Germinal center (tissue), 1 donor: ENCODE measurements at regions not wholly inside any gene's neighbourhood (a gene's known extent, or its start where the extent isn't known, plus 50 kb on each side); places are given as distances from the start of the nearest gene placed in this dataset.
"Not testable (repeated sequence)": the region's sequence is repeated elsewhere in the genome, so short reads cannot be mapped to it uniquely, and the experiment has no call there.

Experiments used
- DNase-seq: peaks from one replicate; pipeline ENCODE4 v3.0.0; 2012; ENCODE audit warnings: mixed read lengths, low spot score

DNA sequence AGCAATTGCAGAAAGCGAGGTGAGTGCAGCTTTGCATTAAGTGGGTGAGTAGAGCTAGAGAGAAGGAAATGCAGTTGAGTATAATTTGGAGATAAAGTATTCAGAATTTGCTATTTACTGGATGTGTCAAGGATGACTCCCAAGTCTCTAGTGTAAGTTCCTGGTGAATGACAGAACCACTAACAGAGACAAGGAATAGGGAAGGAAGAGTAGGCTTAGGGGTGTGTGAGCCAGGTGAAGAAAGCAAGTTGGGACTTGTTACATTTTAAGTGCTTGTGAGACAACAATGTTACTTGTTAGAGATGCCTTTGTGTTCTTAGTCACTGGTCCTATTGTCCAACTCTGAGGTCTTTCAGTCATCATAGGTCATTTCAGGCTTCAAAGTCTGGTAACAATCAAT lies 70.8 kb downstream of the TBC1D26 start:
- not testable (repeated sequence) for DNase-seq

DNA sequence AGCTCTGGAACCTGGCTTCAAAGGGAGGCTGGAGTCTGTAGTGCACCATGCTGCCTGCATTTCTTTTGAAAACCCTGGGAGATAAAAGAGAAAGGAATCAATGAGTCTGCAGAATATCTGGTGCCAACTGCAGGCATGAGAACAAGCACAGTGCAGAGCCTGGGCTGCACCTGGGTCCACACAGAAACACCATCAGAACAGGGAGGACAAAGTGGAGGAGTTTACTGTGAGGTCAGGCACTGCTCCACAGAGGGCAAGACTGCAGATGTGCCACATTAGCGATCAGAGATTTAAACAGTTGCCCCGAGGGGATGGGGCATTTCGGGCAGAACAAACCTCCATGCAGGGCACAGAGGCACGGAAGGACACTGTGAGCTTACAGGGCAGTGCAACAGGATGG lies 74.7 kb downstream of the TBC1D26 start:
- not testable (repeated sequence) for DNase-seq

DNA sequence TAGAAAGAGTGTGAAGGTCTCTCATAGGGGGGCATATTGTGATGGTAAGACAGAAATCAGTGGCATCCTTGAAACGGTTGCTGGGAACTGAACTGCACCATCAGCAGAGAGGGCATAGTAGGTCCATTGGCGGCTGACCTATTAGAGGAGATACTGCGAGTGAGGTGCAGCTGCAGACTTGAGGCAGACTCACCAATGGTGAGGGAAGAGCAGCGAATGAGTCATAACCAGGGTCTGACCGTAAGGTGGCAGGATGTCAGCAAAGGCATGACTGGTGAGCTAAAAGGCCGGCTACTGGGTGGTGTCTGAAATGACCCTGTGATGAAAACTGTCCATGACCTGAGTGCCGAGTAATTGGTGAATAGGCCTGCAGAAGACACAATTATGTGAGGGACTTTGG lies 81.3 kb downstream of the TBC1D26 start:
- not testable (repeated sequence) for DNase-seq

DNA sequence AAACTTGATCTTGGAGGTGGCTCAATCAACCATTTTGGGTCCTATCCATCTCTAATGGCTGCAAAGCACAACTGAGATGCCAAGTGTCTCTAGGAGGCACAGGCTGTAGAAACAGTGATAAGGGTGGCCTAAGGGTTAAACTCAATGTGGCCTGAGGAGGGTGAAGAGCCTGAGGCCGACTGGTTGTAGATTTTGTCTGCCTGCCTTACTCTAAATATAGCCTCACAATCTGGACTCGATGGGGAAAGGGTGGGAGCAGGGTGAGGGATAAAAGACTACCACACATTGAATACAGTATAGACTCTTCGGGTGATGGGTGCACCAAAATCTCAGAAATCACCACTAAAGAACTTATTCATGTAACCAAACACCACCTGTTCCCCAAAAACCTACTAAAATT lies 81.9 kb downstream of the TBC1D26 start:
- DNase-seq = not testable (repeated sequence)

DNA sequence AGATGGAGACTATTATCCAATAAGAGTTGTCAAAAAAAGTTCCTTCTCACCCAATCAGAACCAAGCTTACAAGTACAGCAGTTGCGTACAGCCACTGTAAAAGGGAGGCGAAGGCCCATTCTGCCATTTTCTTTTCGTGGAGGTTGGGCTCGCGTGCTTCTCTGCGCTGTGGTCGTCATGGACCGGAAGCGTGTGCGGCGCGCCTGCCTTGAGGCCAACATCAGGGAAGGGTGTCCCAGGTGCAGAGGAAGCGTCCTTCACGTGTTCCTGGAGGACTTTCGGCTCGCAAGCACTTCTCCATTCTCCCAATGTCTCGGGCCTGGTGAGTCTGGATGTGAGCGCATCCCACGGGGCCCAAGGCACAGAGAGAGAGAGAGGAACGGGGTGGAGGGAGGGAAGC lies 85.8 kb downstream of the TBC1D26 start:
- not testable (repeated sequence) for DNase-seq

DNA sequence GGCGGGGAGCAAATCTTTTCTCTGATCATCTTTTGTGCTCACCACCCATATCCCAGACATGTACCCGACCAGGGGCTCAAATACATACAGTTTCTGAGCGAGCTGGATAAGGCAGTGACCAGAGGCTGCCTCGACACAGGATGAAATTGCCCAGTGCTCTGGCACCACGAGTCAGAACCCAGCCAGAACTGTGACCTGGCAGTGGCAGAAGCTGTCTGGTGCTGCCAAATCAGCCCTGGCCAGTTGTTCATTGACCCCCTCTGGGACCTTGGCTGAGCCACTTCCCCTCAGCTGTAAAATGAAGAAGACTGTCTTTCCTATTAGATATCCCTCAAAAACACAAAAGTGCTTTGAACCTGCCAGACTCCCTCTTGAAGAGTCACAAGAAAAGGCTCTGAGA lies 90.2 kb downstream of the TBC1D26 start:
- not testable (repeated sequence) for DNase-seq

DNA sequence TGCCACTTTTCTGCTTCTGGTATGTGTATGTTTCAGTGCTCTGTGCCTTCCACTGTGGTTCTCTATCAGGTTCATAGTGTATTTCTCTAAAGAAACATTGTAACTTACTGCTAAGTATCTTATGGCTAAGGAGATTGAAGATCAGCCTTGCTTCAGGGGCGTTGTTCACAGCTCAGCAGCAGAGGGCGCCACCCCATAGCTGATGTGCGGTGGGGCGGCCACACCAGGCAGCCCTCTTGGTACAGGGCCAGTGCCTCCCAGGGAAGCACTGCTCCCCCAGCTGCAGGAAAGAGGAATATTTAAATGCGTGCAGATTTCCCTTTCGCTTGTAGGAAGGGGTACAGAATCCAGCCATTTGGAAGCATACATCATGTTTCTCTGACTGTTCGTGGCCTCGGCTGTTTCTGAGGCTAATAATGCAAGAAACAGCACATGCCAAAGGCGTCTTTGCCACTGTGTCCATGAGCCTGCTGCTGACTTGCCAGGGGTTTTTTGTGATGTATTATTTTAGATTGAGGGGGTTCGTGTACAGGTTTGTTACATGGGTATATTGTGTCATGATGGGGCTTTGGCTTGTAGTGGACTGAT lies 96.7 kb downstream of the TBC1D26 start:
- peak; percentile 4 for DNase-seq

DNA sequence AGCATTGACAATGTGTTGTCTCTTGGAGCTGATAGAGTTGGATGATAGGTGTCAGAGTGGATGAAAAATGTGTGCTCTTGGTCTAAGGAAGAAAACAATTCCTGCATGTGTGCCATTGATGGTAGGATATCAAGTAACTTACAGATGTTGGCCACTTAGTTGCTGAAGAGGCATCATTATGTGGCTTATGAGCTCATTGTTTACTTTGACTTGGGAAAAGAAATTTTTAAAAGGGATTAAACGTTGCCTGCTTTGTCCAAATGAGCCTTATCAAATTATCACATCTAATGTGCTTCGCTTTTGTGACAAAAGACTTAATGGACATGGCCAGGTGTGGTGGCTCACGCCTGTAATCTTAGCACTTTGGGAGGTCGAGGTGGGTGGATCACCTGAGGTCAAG lies 98.1 kb downstream of the TBC1D26 start:
- not testable (repeated sequence) for DNase-seq

DNA sequence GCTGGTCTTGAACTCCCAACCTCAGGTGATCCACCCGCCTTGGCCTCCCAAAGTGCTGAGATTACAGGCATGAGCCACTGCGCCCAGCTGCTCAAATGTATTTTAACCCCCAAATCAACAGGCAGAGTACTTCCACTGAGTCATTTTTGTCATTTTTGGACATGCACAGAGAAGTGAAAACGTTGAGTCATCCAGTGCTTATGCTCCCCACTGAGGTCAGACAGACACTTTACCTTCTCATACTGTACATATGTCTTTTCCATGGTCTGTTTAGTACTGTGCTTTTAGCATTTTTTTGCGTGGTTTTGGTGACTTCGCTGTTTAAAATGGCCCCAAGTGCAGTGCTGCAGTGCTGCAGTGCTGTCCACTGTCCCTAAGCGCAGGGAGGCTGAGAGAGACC lies 99.1 kb downstream of the TBC1D26 start:
- DNase-seq = not testable (repeated sequence)

DNA sequence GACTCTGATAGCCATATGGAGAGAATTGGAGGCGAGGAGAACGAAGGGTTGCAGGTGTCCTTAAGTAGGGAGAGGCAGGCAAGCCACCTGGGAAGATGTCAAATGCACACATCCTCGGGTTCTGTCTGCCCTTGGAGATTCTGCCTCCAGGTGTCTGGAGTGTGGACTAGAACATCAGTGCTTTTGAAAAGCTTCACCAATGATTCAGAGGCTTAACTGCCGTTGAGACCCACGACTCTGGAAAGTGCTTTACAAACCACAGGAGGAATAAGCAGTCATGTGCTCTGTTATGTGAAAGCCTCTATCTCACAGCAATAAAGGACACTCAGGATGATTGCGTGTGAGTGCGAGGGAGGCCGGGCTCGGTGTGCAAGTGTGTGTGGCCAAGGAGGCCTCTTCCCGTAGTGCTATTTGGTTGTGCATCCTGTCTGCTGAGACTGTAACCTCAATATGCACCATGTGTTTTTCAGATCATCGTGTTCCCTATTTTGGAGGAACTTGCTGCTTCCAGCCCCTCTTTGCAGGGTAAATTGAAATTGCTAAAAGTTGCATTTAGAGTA lies 100.9 kb downstream of the TBC1D26 start:
- not testable (repeated sequence) for DNase-seq

DNA sequence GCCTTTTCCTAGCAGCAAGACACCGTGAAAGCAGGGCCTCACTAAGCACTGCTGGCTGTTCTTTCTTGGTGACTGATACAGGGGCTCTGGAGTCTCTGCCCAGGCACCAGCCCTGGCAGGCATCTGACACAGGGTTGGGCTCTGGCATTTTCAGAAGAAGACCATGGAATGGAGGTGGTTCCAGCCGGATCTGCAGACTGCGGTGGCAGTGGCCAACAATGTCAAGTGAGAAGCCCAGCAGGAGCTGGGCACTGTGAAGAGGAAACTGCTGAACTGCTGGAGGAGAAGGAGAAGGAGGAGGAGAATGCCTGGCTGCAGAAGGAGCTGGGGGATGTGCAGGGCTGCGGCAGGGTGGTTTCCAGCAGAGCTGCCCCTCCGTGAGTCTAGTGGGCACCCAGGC lies 101.8 kb downstream of the TBC1D26 start:
- not testable (repeated sequence) for DNase-seq

DNA sequence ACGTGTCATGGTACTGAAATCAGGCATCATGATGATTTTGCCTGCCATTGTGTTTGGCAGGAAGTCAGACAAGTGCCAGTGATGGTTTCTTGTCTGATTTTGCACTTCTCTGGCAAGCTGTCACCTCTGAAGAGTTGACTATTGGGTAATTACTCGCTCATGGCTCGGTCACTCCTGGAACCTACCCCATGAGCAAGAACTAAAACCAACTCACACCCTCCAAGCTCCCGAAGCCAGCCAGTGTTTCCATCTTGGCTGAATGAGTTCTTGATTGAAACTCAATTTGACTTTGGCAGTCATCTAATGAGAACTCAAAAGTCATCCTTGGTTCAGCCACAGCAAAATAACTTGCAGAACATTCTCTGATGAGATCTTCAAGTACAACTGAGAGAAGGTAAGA lies 103.4 kb downstream of the TBC1D26 start:
- not testable (repeated sequence) for DNase-seq

DNA sequence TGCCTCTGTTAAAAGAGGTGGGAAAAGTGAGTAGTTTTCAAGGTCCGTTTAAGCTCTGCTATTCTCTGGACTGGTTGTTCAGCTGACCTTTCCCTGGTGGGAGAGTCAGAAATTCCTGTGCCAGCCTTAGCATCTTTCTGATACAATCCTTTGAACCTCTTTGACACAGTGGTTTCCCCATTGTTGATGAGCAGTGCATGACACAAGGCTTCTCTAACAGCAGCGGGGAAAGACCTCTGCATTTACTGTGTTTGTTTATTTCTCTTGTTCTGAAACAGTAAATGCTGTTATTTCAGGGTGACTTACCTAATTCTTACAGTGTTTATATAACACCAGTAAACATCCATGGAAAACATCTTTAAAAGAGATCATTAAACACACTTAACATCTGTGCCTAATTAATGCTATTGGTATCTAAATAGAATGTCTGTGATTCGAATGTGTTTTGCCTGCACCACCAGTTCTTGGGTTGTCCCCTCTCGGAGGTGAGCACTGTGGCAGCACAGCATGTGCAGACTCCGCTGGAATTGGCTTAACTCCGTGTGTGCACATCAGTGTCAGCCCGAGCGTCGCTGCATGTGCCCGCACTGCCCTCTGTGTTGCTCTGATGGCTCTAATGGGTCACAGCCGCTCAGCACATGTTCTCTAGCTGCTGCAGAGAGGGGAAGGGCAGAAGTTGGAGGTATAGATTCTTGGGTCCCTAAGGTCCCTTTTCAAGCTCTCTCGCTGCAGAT lies 104.3 kb downstream of the TBC1D26 start:
- not testable (repeated sequence) for DNase-seq

DNA sequence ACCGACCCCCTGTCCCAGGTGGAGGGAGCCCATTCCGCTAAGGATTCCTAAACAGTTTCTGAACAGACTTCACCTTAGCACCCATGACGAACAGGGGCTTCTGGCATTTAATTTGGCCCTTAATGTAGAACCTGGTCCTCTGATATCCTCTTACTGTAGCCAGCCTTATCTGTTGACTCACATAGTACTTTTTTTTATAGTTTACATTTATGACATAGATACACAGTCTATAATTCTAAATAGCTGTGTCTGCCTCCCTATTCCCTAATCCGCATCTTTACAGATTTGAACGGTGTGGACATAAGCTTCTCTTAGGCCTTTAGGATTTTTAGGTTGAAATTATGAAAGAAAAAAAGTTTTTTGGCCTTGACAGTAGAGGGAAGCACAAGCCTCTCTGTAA lies 104.9 kb downstream of the TBC1D26 start:
- DNase-seq = not testable (repeated sequence)

DNA sequence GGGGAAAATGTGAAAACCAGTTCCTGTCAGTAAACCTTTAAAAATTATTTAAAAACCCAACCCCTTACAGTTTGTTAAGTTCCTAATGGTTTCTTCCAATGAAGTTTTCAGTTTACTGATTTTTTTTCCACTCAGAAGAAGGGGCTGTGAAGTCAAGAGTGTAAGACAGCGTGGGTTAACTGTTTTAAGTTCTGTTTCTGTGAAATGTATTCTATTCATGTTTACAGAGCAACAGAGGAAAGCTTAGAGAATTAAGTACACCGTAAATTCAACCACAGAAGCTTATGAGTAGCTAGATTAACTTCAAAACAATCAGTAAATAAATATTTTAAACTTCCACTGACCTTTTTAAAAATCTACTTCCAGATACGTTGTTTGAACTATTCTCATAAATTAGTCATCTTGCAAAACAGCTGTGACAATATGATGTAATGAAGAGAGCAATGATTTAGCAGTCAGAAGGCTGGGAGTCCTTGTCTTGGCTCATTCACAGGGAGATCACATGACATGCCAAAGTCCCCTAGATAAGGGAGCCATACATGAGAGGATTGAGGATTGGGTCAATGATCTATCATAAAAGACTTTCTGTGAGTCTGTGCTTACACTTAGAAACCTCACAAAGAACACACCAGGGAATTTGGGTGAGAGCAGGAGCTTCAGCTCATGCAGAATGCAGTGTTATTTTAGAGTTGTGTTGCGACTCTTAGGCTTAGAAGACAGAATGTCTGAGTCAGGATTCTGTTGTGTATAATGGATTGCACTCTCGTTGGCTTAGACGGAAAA lies 97.3 kb upstream of the ADORA2B start:
- not testable (repeated sequence) for DNase-seq

DNA sequence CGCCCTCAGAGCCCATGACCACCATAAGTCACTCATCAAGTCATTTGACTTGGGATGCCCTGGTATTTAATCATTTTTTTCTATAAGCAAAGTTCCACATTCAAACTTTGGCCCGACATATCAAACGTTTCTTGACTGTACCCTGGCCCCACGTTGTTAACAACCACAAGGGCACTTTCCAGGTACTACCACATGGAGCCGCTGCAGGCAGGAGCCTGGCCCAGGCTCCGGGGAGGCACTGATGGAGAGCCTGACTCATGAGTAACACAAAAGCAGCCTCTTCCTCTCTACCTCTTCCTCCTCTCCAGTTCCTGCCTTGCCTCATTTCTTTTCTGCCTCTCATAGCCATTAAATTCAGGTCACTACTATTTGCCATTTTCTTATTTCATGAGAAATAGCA lies 95.9 kb upstream of the ADORA2B start:
- DNase-seq = peak; percentile 11

DNA sequence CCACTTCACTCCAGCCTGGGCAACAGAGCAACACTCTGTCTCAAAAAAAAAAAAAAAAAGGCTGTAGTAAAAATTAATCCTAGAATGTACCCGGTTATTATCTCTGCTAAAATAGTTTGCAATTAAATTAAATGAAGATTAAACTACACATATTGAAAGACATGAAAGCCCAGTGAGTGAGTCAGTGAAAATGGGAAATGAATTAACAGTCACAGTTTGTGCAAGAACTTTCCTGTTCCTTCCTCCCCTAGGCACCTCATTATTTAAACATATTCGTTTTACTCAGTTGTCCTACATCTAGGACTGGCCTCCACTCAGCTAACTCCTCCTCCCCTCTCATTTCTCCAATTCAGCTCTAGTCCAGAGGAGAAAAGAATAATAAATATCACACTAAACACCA lies 94.9 kb upstream of the ADORA2B start:
- not testable (repeated sequence) for DNase-seq

DNA sequence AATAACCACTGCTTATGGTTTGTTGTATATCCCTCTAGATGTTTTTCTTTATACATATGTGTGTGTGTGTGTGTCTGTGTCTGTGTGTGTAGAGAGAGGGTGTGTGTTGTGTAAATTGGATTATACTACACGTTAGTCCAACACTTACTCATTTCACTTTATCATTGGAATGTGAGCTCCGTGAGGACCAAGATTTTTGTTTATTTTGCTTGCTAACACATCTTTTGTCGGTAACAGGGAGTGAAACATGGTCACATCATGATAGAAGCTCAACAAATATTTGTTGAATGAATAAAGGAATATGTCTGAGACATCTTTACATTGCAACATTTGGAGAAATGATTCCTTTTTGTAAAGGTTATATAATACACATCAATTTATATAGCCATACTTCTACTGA lies 94.2 kb upstream of the ADORA2B start:
- DNase-seq = not testable (repeated sequence)

DNA sequence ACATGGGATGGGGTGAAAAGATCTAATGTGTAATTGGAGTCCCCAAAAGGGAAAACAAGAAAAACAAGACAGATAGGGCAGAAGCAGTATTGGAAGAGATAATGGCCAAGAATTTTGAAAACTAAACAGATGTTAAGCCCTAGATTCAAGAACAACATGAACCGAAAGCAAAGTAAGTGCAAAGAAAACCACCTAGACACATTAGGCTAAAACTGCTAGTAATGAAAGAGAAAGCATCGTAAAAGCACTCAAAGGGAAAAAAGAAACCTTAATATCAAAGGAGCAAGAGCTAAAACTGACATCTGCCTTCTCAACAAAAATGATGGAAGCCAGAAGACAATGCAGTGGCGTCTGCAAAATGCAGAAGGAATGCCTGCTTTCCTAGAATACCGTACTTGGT lies 92.1 kb upstream of the ADORA2B start:
- not testable (repeated sequence) for DNase-seq

DNA sequence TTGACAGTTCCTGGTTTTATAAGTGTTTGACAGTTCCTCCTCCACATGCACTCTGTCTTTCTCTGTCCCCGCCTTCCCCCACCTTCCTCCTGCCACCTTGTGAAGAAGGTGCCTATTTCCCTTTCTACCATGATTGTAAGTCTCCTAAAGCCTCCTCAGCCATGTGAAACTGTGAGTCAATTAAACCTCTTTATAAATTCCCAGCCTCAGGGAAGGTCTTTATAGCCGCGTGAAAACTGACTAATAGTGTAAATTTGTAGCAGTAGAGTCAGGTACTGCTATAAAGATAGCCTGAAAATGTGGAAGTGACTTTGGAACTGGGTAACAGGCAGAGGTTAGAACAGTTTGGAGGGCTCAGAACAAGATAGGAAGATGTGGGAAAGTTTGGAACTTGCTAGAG lies 88.7 kb upstream of the ADORA2B start:
- not testable (repeated sequence) for DNase-seq

DNA sequence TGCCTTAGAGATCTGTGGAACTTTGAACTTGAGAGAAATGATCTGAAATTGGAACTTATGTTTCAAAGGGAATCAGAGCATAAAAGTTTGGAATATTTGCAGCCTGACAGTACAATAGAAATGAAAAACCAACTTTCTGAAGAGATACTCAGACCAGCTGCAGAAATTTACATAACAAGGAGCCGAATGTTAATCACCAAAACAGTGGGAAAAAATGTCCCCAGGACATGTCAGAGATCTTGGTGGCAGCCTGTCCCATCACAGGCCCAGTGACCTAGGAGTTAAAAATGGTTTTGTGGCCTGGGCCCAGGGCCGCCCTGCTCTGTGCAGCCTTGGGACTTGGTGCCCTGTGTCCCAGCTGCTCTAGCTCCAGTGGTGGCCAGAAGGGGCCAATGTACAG lies 88.2 kb upstream of the ADORA2B start:
- DNase-seq = not testable (repeated sequence)

DNA sequence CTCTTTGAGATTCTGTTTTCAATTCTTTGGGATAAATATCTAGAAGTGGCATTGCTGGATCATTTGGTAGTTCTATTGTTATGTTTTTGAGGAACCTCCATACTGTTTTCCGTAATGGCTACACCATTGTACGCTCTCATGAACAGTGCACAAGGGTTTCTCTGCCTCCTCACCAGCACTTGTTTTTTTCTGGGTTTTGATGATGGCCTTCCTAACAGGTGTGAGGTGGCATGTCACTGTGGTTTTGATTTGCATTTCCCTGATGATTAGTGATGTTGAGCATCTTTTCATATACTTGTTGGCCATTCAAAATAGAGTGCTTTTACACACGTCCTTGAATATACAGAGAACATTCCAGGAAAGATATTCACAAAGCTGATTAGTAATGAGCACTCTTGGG lies 86.8 kb upstream of the ADORA2B start:
- DNase-seq = not testable (repeated sequence)

DNA sequence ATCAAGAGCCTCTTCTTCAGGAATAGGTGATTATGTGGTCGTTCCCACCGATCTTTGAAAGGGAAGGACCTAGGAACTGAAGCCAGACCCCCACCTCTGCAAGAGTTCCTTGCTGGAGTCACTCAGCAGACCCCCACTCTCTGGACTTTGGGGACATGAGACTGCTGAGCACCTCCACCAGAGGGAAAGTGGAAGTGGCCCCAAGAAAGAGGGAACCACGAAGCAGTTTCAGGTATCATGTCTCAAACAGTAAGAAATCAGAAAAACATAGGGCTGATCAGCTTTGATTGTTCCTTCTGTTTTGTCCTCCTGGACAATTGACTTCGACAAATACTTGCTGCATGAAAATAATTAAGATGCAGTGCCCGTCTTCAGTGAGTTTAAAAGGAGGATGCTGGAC lies 84.2 kb upstream of the ADORA2B start:
- not testable (repeated sequence) for DNase-seq
